SHP77 (cell line): ENCODE measurements at regions not wholly inside any gene's neighbourhood (a gene's known extent, or its start where the extent isn't known, plus 50 kb on each side); places are given as distances from the start of the nearest gene placed in this dataset.

Source experiments
- DNase-seq, 2 experiments: peaks; one replicate each; lab custom pipeline; 2025; lab: John Stamatoyannopoulos, UW

GRCh38 chr1:187310038-187310631, 481.4 kb downstream of the PLA2G4A start:
- no peak for DNase-seq

- DNase-seq, result peak in 1 of 2 experiments; percentile 9
These were observed 484.4 kb downstream of the PLA2G4A start for GRCh38 chr1:187313115-187313514.

GRCh38 chr1:187326557-187326956, 497.8 kb downstream of the PLA2G4A start:
- DNase-seq, result no peak

DNA sequence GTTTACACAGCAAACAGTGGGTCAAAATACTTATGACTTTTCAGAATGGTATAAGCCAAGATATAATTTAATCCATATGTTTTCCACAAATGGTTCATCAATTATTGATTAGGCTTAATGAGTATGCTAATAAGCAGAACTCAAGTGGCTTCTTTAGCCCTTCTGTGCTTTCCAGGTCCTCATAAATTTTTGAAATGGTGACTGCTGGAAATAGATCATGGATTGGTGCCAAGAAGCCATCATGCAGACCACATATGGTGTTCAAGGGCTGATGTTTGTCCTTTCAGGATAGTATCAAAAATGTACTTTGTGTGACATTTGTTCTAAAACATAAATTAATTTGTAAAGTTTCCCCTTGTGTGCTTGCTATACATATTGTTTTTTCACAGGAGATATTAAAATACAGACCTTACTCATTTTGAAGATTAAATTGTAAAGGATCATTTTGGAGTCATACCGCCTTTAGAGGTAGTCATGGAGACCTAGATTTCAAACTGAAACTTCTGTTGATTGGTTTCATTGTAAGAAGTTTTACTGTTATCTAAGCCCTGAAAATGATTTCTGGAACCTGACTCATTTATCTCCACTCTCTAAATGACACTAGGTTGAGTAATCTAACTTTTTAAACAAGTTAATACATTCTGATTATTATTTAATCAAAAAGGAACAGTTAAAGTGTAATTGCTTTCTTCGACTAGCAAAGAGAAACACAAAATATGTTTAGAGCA, 507.9 kb downstream of the PLA2G4A start:
- DNase-seq, result peak; percentile 14 to 30

GRCh38 chr1:187338762-187339412, 510.1 kb downstream of the PLA2G4A start:
- DNase-seq, result no peak

- no peak for DNase-seq
These were observed 513.7 kb downstream of the PLA2G4A start for GRCh38 chr1:187342495-187342894.

DNA sequence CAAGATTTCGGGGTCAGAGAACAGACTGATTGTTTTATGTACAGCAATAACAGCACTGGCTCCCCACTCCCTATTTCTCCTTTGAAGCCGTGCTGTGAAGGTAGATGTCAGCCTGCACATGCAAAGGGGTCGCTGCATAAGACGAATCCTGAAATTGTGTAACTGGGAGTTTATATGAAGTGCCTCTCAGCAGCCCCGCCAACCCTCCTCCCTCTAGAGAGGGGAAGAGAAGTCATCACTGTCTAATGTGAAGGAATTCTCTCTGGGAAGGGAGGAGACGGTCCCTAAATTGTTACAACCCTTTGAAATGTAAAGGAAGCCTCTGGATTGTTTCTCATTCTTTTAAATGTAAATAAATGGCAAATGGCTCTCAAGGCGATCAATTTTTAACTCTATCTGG, 545.3 kb downstream of the PLA2G4A start:
- DNase-seq, result no peak

DNA sequence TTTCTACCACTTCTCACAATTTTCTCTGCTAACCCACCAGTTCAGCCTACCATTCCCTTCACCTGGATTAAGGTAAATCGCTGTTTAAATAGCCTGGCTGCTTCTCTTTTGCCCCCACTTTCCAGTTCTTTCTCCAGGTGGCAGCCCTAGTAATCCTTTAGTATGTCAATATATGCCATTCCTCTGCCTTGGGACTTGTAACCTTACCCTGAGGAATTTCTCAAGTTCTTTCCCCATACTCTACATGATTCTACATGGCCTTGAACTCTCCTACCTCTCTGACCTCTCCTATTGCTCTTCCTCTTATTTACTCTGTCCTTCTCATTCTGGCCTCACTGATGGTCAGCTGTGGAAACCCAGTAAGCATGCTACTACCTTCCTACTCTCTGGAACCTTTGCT, 546.0 kb downstream of the PLA2G4A start:
- DNase-seq, result no peak

DNA sequence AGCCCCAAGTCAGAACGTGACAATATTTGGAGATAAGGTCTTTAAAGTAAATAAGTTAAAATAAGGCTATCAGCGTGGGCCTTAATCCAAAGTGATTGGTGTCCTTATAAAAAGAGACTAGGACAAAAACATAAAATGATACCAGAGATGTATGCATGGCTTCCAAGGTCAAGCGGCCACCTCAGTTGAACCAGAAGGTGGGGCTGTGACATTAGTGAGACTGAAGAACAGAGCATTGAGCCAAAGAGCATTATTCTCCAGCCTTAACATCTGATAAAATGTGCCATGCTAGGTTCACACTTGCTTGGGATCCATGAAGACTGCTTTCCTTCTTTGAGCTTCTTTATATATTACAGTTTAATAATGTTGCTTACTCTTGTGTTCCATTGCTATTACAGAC, 554.6 kb downstream of the PLA2G4A start:
- peak in 1 of 2 experiments; percentile 2 for DNase-seq

DNA sequence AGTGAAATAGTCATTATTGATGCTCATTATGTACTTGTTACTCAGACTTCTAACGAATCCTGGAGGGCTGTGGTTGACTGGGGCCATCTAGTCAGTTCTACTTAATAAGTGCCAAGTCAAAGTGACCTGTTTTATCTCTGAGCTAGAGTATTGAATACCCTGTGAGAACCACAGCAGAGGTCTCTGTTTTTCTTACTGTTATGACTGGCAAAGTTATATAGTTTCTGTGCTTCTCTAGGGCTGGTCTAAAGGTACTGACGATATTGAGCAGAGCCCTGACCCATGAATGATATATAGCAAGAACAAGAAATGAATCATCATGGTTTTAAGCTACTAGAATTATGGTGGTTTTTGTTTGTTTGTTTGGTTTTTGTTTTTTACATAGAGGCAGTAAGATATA, 555.8 kb downstream of the PLA2G4A start:
- DNase-seq, result no peak

DNA sequence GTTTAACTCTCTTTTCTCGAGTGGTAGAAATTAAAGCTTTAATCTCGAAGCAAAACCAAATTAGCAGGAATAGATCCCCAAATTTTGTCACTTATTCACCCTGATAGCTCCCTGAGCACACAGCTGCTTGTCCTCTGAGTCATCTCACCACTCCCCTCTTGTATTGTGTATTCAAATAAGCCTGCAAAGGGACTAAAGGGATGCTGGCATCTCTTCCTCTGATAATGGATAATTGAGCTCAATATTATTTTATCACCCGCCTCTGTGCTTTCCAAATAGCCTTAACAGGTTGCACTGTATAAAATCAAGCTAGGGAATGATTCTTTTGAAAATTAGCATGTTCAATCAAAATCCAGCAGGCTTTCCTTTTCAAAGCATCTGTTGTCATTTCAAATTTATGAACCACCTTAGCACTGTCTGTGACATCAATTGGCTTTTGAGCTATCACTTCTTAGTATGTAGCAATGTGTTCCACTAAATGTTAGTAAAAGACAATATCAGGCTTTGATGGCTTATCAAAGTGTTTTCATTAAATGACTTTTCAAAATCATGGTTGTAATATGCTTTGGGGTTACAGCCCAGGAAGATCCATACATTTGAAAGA, 561.6 kb downstream of the PLA2G4A start:
- DNase-seq, result peak; percentile 11 to 14

- DNase-seq, result no peak
These were observed 567.5 kb downstream of the PLA2G4A start for GRCh38 chr1:187396226-187396625.

DNA sequence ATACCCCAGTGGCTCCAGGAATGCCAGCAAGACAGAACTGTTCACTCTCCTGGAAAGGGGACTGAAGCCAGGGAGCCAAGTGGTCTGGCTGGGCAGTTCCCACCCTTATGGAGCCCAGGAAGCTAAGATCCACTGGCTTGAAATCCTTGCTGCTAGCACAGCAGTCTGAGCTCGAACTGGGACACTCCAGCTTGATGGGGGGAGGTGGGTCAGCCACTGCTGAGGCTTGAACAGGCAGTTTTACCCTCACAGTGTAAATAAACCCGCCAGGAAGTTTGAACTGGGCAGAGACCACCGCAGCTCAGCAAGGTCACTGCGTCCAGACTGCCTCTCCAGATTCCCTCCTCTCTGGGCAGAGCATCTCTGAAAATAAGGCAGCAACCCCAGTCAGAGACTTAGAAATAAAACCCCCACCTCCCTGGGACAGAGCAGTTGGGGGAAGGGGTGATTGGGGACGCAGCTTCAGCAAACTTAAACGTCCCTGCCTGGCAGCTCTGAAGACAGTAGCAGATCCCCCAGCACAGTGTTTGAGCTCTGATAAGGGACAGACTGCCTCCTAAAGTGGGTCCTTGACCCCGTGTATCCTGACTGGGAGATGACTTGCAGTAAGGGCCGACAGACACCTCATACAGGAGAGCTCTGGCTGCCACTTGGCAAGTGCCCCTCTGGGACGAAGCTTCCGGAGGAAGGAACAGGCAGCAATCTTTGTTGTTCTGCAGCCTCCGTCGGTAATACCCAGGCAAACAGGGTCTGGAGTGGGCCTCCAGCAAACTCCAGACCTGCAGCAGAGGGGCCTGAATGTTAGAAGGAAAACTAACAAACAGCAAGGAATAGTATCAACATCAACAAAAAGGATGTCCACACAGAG, 568.4 kb downstream of the PLA2G4A start:
- no peak for DNase-seq

DNA sequence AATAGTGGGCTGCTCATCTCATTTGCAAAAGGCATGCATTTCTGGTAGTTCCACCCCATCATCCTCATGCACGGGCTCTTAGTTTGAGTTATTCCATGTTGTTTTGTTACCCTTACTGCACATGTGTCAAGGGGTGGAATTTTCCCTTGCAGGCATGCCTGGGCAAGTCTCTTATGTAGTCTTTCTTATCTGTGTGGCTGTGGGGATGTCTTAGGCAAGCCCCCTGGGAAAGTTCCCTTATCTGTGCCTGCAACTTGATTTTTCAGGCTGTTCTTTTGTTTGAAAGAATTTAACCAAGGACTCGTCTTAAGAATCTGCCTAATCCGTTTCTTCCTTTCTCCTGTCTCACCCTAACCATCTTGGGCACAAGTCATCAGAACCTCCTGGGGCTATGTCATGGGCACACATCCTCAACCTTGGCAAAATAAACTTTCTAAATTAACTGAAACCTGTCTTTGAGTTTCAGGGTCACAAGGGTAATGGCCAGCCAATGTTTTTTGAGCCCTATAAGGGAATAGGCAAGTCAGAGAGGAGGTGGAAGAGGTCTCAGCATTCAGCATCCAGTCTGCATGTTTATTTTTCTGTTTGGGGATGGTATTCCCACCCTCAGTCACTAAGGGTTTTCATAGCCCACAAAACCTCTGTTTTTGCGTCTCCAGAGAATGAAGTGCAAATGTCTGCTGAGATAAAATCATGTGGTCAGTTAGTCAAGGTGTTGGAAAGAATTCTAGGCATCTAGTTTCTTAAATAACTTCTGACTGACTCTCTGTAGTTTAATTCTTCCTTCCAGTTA, 579.7 kb downstream of the PLA2G4A start:
- DNase-seq, result no peak

- DNase-seq, result no peak
These were observed 580.6 kb downstream of the PLA2G4A start for GRCh38 chr1:187409341-187409740.

DNA sequence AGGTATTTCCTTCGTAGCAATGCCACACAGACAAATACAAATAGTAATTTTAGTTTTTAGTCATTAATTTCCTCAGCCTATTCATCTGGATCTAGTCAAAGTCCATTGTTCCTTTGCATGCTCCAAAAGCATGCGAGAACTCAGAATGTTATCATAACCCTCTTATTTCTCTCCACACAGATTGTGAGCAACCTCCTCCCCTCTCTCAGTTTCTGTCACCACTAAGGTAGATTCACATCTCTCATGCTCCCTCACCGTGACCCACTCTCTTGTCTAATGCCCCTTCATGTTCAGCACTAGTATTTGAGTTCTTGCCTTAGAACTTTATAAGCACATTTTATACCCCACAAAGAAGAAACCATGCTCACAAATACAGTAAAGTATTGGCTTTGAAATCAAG, 582.4 kb downstream of the PLA2G4A start:
- no peak for DNase-seq

DNA sequence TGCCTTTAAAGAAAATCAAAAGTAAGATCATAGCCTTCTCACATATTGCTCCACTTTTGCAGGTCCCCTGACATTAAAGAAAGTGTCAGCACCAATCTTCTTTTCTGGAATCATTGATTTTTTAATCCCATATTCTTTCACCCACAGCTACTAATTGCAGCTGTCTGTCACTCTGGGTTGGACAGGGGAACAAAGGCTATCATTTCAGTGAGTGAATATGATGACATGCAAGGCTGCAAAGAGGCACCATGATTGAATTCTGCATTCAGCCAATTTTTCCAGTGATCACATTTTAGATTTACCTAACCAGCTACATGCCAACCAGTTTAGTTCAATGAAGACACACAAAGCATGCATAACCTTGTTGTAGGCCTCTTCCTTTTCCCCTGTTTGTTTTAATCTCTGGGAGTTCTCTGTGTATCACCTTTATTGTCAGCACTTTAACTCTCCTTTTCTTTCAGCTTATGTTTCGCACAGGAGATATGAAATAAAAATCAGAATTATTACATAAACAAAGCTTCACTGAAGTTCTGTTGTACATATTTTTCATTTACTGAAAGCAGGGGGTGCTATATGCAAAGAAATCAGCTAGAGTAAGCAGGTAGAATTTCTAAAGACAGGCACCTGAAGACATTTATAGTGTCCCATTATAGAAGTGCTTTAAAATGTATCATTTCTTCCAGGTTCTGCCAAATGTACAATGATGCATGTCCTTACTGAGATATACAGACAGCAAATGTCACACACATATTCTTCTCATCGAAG, 584.8 kb downstream of the PLA2G4A start:
- peak in 1 of 2 experiments; percentile 38 for DNase-seq

GRCh38 chr1:187415065-187415464, 586.3 kb downstream of the PLA2G4A start:
- no peak for DNase-seq

DNA sequence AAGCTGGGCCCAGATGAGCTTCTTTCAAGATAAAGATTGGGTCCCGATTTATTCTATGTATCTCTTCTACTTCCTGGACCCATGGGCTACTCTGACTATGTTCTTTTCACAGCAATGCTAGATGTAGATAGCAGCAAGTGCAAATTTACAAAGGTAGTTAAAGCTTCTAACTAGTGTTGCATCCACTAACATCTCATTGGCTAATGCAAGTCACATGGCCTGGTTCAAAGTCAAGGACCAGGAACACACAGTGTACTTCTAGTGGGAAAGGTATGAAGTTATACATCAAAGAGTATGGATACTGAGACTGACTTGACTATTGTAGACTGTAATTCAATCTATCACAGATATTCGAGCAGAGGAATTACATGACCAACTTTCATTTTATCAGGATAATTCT, 588.8 kb downstream of the PLA2G4A start:
- no peak for DNase-seq

DNA sequence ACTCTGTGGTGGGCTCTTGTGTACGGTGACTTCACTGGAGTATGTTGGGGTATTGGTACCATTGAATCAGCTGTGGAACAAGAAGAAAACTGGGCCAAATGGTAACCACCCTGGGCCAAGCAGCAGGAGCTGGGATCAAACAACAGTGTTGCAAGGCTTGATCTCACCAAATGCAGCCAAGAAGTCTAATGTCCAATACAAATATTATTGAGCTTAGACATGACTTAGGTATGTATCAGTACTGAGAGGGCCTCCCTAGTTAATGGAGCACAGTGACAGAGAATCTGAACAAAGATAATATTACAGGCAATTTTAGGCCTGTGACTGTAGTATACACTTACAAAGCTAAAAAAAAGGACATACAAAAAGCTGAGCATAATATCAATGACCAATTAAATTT, 604.8 kb downstream of the PLA2G4A start:
- no peak for DNase-seq
